GM18519 (cell line): ENCODE measurements at regions not wholly inside any gene's neighbourhood (a gene's known extent, or its start where the extent isn't known, plus 50 kb on each side); places are given as distances from the start of the nearest gene placed in this dataset.
"Not testable (repeated sequence)": the region's sequence is repeated elsewhere in the genome, so short reads cannot be mapped to it uniquely, and the experiment has no call there.

ENCODE experiments used
- ATAC-seq: cut with Tn5 transposase; IDR thresholded peaks from one replicate; pipeline ENCODE4 v1.9.1; 2021; ENCODE audit warnings: mild to moderate bottlenecking, moderate library complexity; ENCODE audit not compliant: unreplicated experiment, low FRiP score

DNA sequence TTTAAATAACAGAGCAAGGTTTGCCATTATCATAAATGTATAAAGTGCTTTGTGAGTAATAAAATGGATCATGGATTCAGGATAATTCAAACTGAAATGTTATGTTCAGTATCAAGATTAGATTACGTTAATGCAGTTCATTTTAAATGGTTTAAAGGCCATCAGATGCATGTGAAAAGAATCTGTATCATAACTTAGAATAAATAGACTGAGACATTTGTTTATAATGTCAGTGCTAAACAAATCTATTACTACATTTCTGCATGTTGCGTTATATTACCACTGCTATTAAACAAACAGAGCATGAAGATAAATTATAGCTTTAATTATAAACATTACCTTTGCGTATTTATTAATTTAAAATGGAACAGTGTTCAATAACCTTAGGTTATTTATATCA, 160.2 kb downstream of the TOX3 start:
- no peak for ATAC-seq

DNA sequence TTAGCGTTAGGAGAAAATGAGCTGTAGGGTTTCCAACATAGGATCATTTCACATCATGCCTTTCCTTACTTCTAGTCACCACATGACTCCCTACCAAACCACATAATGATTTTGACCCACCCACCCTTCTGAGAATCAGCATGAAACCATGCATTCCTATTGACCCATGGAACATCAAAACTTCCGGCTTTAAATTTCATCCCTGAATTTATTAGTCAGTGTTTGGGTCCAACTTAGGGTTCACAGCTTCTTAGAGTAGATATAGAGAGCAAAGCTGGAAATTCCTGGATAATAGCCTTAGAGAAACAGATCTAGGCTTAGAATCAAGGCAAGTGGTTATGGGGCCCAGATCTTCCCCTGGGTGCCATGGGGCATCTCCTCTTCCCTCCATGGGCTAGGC, 162.6 kb downstream of the TOX3 start:
- no peak for ATAC-seq

DNA sequence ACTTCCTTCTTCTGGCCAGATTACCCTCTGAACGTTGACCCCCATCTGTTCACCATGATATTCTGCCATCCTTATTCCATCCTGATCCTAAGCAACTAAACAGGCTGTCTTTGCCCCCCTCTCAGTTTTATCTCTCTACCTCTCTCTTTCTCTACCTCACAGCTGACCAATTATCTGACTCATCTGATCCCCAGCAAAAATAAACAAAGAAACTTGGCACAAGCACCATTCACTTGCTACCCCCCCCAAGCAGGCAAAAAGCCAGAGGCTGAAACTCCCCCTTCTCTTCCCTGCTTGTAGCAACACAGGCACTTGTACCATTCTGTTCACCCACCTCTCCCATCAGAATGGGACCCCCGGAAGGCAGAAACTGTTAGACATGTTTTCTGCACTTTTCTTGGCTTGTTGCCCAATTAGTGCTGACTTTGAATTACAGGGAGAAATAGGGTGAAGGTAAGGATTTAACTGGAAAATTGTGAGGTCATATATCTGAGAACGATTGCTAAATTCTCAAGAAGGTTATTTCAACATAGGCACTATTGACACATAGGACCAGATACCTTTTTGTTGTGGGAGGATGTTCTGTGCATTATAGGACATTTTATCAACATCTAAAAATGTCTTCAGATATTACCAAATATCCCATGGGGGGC, 163.2 kb downstream of the TOX3 start:
- ATAC-seq, result no peak

- no peak for ATAC-seq
Observed at GRCh38 chr16:52383119-52383518, 163.8 kb downstream of the TOX3 start.

- ATAC-seq, result no peak
Observed at GRCh38 chr16:52379551-52379950, 167.4 kb downstream of the TOX3 start.

DNA sequence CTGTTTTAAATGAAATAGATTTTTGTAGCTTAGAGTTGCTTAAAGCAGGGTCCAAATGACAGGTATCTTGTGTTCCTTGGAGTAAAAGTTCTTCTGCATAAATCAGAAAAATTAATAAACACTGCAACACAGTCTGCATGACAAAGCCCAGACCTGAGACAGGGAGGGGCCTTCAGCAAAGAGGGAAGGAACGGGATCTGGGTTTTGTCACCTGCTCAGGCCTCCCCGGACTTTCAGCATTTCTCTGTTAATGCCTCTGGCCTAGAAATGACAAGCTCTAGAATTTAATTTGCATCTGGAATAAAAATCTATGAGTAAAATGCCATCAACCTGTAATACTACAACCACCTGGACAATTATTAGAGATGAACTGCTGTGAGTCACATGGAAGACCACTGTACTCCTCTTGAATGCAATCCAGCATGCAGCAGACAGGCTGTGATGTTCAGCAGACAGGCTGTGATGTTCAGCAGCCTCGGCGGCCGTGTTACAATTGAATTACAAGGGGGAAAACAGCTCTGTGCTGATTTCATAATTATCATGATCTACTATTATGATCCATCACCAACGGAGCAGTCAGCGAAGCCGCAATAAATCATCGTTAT, 170.2 kb downstream of the TOX3 start:
- no peak for ATAC-seq

- ATAC-seq, result no peak
Observed at GRCh38 chr16:52372313-52372712, 174.6 kb downstream of the TOX3 start.

GRCh38 chr16:52368859-52369258, 178.1 kb downstream of the TOX3 start:
- ATAC-seq, result no peak

GRCh38 chr16:52367821-52368220, 179.1 kb downstream of the TOX3 start:
- no peak for ATAC-seq

DNA sequence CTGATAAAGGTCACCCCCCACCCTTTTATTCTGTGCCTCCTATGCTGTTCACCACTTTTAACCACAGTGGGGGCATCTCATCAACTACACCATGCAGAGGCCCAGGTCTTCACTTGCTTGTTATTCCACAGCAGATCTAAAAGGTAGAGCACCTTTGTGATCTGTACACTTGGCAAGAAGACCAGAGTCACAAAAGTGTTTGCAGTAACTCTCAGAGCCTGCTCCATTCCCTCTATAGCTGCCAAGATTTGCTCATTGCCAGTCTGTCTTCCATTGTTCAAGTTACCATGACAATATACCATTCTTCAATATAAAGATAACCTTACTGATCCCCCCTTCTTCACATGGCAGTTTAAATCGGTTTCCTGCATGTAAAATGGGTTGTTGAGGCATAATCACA, 180.0 kb downstream of the TOX3 start:
- no peak for ATAC-seq

GRCh38 chr16:52364500-52364899, 182.4 kb downstream of the TOX3 start:
- no peak for ATAC-seq

GRCh38 chr16:52363082-52363481, 183.9 kb downstream of the TOX3 start:
- ATAC-seq, result no peak

GRCh38 chr16:52357711-52358110, 189.2 kb downstream of the TOX3 start:
- ATAC-seq, result no peak

GRCh38 chr16:52353249-52353648, 193.7 kb downstream of the TOX3 start:
- ATAC-seq, result no peak

DNA sequence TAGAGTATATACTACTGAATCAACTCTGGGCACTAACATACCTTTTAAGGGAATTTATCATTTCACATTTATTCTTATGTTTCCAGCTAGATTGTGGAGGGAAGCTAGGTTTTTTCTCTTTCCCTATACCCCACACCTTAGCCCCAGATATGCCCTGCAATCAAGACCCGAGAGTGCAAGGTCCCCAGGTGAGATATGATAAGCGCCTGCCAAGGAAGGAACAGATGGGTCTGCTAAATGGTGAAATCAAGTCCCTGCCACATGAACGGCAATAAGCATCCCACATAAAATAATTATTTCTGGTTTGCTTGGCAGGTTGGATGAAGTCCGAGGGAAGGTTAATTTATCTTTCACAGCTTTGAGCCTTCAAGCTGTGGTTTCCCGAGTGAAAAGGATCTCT, 195.5 kb downstream of the TOX3 start:
- no peak for ATAC-seq

DNA sequence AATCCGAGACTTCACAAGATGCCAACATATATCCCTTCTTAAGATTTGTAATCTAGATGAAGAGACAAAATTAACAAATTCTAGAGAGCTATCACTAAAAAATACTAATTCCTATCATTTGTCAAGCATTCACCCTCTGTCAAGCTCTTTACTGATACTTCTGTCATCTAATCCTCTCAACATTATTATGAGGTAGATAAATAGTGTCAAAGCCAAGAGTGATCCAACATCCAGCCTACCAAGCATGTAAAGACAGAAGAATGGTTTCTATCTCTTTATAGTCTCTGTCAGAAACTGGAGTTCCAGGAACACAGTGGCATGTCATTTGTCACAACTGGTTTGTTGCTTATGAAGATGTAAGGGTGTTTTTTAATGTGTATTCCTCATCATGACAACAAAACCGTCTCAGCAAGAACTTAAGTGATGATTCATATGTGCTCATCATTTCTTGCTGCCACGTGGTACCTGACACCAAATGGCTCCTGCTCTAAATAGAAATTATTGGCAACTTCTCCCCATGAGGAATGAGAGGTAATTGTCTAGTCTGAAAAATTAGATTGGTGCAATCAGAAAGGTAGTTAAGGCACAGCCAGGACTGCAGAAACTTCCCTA, 196.8 kb downstream of the TOX3 start:
- no peak for ATAC-seq

- ATAC-seq, result no peak
Observed at GRCh38 chr16:52346709-52347108, 200.2 kb downstream of the TOX3 start.

GRCh38 chr16:52333673-52334072, 213.3 kb downstream of the TOX3 start:
- not testable (repeated sequence) for ATAC-seq

DNA sequence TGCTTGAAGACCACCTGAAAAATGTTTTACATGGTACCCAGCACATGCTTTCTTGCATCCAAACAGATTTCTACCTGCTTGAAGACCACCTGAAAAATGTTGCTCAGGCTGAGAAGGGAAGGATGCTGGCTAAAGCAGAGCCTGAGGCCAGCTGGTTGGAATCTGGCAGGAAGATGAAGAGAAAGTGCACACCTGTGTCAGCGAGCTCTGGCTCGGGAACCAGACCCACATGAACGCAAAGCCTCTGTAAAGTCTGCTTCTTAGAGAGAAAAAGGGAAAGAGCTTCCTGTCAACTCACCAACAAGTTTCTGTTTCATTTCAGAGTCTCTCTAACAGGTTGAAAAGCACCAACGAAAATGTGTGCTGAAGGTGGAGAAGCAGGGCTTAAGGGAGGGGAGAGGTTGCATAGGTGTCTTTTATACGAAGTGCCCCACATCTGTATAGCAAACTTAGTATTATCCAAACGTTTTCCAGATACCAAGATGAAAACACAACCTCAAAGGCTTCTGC, 226.0 kb downstream of the TOX3 start:
- ATAC-seq, result no peak

DNA sequence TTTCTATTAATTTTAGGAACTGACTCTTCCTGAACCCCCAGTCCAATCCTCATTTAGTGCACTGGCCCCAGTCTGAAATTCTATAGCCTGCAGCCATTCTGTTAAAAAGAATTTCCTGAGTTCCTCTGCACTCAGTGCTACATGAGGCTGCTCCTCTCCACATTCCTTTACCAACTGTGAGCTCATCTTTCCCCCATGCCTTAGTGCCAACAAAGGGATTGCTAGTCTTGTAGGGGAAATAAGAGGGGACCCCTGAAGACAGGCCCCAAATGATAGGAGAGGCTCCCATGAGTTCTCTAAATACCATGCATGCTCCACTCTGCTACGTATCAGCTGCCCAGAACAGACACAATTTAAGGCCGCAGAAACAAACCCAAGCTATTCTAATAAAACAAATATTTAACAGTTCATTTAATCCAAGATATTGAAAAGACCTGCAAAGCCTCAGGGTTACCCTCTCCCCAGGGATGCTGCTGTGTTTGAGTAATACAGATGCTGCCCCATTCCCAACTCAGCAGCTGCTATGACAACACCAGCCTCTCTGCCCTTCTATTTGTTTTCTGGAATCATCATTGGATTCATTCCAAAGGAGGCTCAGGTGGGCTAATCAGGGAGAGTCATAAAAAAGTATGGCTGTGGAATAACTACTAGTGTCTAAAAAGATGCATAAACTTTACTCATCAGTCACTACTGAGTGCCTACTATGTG, 228.5 kb downstream of the TOX3 start:
- no peak for ATAC-seq

- ATAC-seq, result no peak
Observed at GRCh38 chr16:52316241-52316640, 230.7 kb downstream of the TOX3 start.
